H1 (cell line): ENCODE measurements at regions not wholly inside any gene's neighbourhood (a gene's known extent, or its start where the extent isn't known, plus 50 kb on each side); places are given as distances from the start of the nearest gene placed in this dataset.
"Not testable (repeated sequence)": the region's sequence is repeated elsewhere in the genome, so short reads cannot be mapped to it uniquely, and the experiment has no call there.

ENCODE experiments used
- CTCF ChIA-PET: fragments of 300-600 bp; sonication (Branson Sonifier 250); formaldehyde crosslinking; loops from one replicate; lab custom pipeline; 2021; ENCODE audit not compliant: partially characterized antibody; lab: Charles Lee
- POLR2A ChIA-PET: fragments of 300-600 bp; sonication (Branson Sonifier 250); formaldehyde crosslinking; loops from one replicate; lab custom pipeline; 2021; ENCODE audit warnings: inconsistent platforms; ENCODE audit not compliant: partially characterized antibody; lab: Charles Lee
- DNase-seq, 2 experiments: peaks; one replicate each; pipeline versions ENCODE4 v3.0.0 to v3.0.0-alpha.2; 2010 to 2022; ENCODE audit warnings: low spot score in 2 of 2, low read depth in 1 of 2, mixed read lengths in 1 of 2
- FAIRE-seq: peaks from 2 replicates; lab custom pipeline; 2011; peaks lifted over from hg19 to GRCh38; lab: Jason Lieb, UNC
- H2AFZ ChIP-seq: 2 replicates; pipeline ENCODE4 v1.8.1; 2012; ENCODE audit warnings: low read length, inconsistent platforms
- H2AK5ac ChIP-seq: 2 replicates; pipeline ENCODE4 v1.6.1; 2013; ENCODE audit warnings: low read depth, low read length
- H2BK120ac ChIP-seq: replicated peaks from 2 replicates; pipeline ENCODE3; 2013; ENCODE audit warnings: low read depth, low read length, inconsistent platforms
- H2BK12ac ChIP-seq: 2 replicates; pipeline ENCODE4 v1.6.1; 2013; ENCODE audit warnings: low read depth, low read length
- H2BK15ac ChIP-seq: 2 replicates; pipeline ENCODE4 v1.6.1; 2013; ENCODE audit warnings: low read length
- H2BK20ac ChIP-seq: 2 replicates; pipeline ENCODE4 v1.6.1; 2013; ENCODE audit warnings: low read length
- H2BK5ac ChIP-seq: 2 replicates; pipeline ENCODE4 v1.6.1; 2013; ENCODE audit warnings: low read depth, low read length
- H3K14ac ChIP-seq: 2 replicates; pipeline ENCODE4 v1.6.1; 2013; ENCODE audit warnings: inconsistent platforms; ENCODE audit not compliant: insufficient read length
- H3K18ac ChIP-seq: 2 replicates; pipeline ENCODE4 v1.6.1; 2013; ENCODE audit warnings: low read length; ENCODE audit errors: extremely low read depth
- H3K23ac ChIP-seq: 2 replicates; pipeline ENCODE4 v1.6.1; 2013; ENCODE audit warnings: inconsistent platforms; ENCODE audit not compliant: insufficient read length
- H3K23me2 ChIP-seq: 2 replicates; pipeline ENCODE4 v1.6.1; 2013; ENCODE audit warnings: low read depth, low read length
- H3K27ac ChIP-seq: 2 replicates; pipeline ENCODE4 v1.6.1; 2011; ENCODE audit warnings: low read depth, low read length, inconsistent platforms
- H3K27me3 ChIP-seq, 4 experiments: replicated peaks in 1 of 4; 1 replicate in 1 of 4; 2 replicates in 3 of 4; pipeline versions ENCODE4 v1.6.1 to v1.8.1; 2011 to 2013; ENCODE audit warnings: low read length in 3 of 4, mild to moderate bottlenecking in 3 of 4, inconsistent platforms in 2 of 4, mixed read lengths in 2 of 4, moderate library complexity in 1 of 4; ENCODE audit not compliant: control insufficient read depth in 3 of 4, insufficient read depth in 3 of 4; ENCODE audit errors: extremely low read depth in 1 of 4
- H3K36me3 ChIP-seq, 4 experiments: 2 replicates each; pipeline versions ENCODE4 v1.6.1 to v1.8.1; 2011 to 2013; ENCODE audit warnings: mild to moderate bottlenecking in 4 of 4, low read length in 3 of 4, moderate library complexity in 2 of 4, control low read depth in 1 of 4, inconsistent platforms in 1 of 4; ENCODE audit not compliant: insufficient read depth in 4 of 4, control insufficient read depth in 2 of 4
- H3K4ac ChIP-seq: replicated peaks from 2 replicates; pipeline ENCODE3; 2013; ENCODE audit warnings: low read length, low read depth, mixed read lengths, inconsistent platforms; ENCODE audit not compliant: insufficient read length
- H3K4me1 ChIP-seq, 4 experiments: replicated peaks in 1 of 4; 1 replicate in 1 of 4; 2 replicates in 3 of 4; pipeline versions ENCODE4 v1.6.1 to v1.8.1; 2011 to 2013; ENCODE audit warnings: low read length in 3 of 4, inconsistent platforms in 2 of 4, mixed read lengths in 1 of 4; ENCODE audit not compliant: insufficient read depth in 4 of 4, control insufficient read depth in 3 of 4
- H3K4me2 ChIP-seq, 2 experiments: 2 replicates each; pipeline versions ENCODE4 v1.6.1 to v1.8.1; 2011 to 2013; ENCODE audit warnings: low read depth in 2 of 2, low read length in 2 of 2, control low read depth in 1 of 2, inconsistent platforms in 1 of 2, mild to moderate bottlenecking in 1 of 2; ENCODE audit not compliant: insufficient read depth in 1 of 2
- H3K4me3 ChIP-seq, 4 experiments: fragments of 200-600, 300-600 bp in 1 of 4; sonication (generic), shearing (Covaris generic), sonication (Bioruptor Twin) in 1 of 4; 2 replicates each; pipeline versions ENCODE4 v1.5.1 to v1.8.1; 2011 to 2016; ENCODE audit warnings: low read length in 4 of 4, low read depth in 3 of 4, control low read depth in 2 of 4, inconsistent platforms in 2 of 4, mild to moderate bottlenecking in 2 of 4, mixed read lengths in 1 of 4, moderate library complexity in 1 of 4; ENCODE audit not compliant: insufficient read depth in 2 of 4; ENCODE audit errors: extremely low read depth in 1 of 4
- H3K56ac ChIP-seq: replicated peaks from 2 replicates; pipeline ENCODE3; 2013; ENCODE audit warnings: low read depth, mild to moderate bottlenecking, mixed read lengths, low read length, inconsistent platforms; ENCODE audit not compliant: insufficient read length
- H3K79me1 ChIP-seq: 2 replicates; pipeline ENCODE4 v1.6.1; 2013; ENCODE audit warnings: low read depth, low read length, control low read depth
- H3K79me2 ChIP-seq, 2 experiments: 2 replicates each; pipeline versions ENCODE4 v1.6.1 to v1.8.1; 2012 to 2013; ENCODE audit warnings: low read length in 2 of 2, mild to moderate bottlenecking in 2 of 2, inconsistent platforms in 1 of 2; ENCODE audit not compliant: insufficient read depth in 2 of 2, control insufficient read depth in 1 of 2
- H3K9ac ChIP-seq, 4 experiments: replicated peaks in 1 of 4; 1 replicate in 1 of 4; 2 replicates in 3 of 4; pipeline versions ENCODE4 v1.6.1 to v1.8.1; 2011 to 2013; ENCODE audit warnings: low read depth in 3 of 4, low read length in 3 of 4, control low read depth in 2 of 4, mild to moderate bottlenecking in 2 of 4, moderate library complexity in 2 of 4, inconsistent platforms in 1 of 4; ENCODE audit errors: extremely low read depth in 1 of 4
- H3K9me3 ChIP-seq, 2 experiments: 2 replicates each; pipeline versions ENCODE4 v1.6.1 to v1.8.1; 2012 to 2013; ENCODE audit warnings: mild to moderate bottlenecking in 2 of 2, moderate library complexity in 2 of 2, control low read depth in 1 of 2, inconsistent platforms in 1 of 2, low read depth in 1 of 2, low read length in 1 of 2, mixed read lengths in 1 of 2; ENCODE audit not compliant: insufficient read depth in 2 of 2
- H4K20me1 ChIP-seq, 2 experiments: replicated peaks in 1 of 2; 2 replicates each; pipeline versions ENCODE3 to v1.8.1; 2011 to 2013; ENCODE audit warnings: inconsistent platforms in 2 of 2, low read length in 2 of 2, mild to moderate bottlenecking in 1 of 2; ENCODE audit not compliant: insufficient read depth in 2 of 2, control insufficient read depth in 1 of 2
- H4K5ac ChIP-seq: 2 replicates; pipeline ENCODE4 v1.6.1; 2013; ENCODE audit warnings: low read length, low read depth, mixed read lengths, inconsistent platforms; ENCODE audit not compliant: insufficient read length
- H4K8ac ChIP-seq: 2 replicates; pipeline ENCODE4 v1.8.0; 2013; ENCODE audit warnings: mild to moderate bottlenecking, moderate library complexity, low read length, inconsistent platforms; ENCODE audit not compliant: insufficient read depth; ENCODE audit errors: extremely low read depth
- H4K91ac ChIP-seq: replicated peaks from 2 replicates; pipeline ENCODE3; 2013; ENCODE audit warnings: low read length, mixed read lengths, inconsistent platforms; ENCODE audit not compliant: insufficient read length
- CEBPB ChIP-seq: IDR thresholded peaks from 2 replicates; pipeline ENCODE4 v1.6.1; 2012; ENCODE audit warnings: low read depth, low read length
- YY1 ChIP-seq: IDR thresholded peaks from 2 replicates; pipeline ENCODE4 v1.6.1; 2011; ENCODE audit warnings: low read depth, mild to moderate bottlenecking, low read length
- WGBS, 2 experiments: shearing (Covaris generic) in 1 of 2; methylation state at CpG; one replicate each; pipeline versions ENCODE4 v1.1.6 to v1.1.7; 2013 to 2015; ENCODE audit warnings: low lambda C conversion rate in 2 of 2, mixed read lengths in 2 of 2, inconsistent platforms in 1 of 2, low coverage in 1 of 2, missing lambda C conversion rate in 1 of 2; ENCODE audit not compliant: insufficient replicate concordance in 2 of 2, insufficient coverage in 1 of 2, insufficient read length in 1 of 2; ENCODE audit errors: extremely low coverage in 1 of 2, missing lambda C conversion rate in 1 of 2; 5-methylcytosine and 5-hydroxymethylcytosine counted together

DNA sequence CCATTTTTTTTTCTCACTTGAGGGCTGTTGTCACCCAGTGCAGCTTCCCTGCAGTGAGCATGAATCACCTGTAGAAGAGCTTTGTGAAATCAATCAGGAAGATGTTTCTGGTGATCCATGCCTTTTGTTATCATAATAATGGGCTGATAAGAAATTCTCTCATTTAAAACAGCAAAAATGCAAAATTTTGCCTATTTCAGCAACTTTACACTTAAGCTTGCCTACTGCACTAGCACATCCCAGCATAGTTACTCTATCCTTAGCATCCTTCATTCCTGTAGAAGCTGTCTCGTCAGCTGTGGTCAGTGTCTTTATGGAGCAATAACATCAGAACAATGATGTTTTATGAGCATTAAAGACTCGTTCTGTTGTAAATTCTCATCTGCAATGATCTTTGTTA is 178.6 kb upstream of the ZNF804A start:
- no peaks in the 10 kb centered on the region for H3K23me2 ChIP-seq
- no peak overlapping the region for H3K56ac ChIP-seq
- H4K8ac ChIP-seq, result no peak overlapping the region
- H3K14ac ChIP-seq, result no peak overlapping the region
- peaks cover 0 to 7% (median 0%) of the 10 kb centered on the region in 4 experiments; a peak in 2 of 7 replicates for H3K4me1 ChIP-seq
- no peaks in the 10 kb centered on the region for H3K79me2 ChIP-seq
- no peak overlapping the region for H3K4me2 ChIP-seq
- H3K27ac ChIP-seq, result no peak overlapping the region
- H3K23ac ChIP-seq, result no peak overlapping the region
- H2BK20ac ChIP-seq, result no peak overlapping the region
- no peaks in the 10 kb centered on the region for H4K20me1 ChIP-seq
- H3K4ac ChIP-seq, result no peak overlapping the region
- peak overlapping the region; percentile 54 for H2BK120ac ChIP-seq
- H3K9me3 ChIP-seq, result no peaks in the 10 kb centered on the region
- no peak overlapping the region for H2BK12ac ChIP-seq
- H3K36me3 ChIP-seq, result no peaks in the 10 kb centered on the region
- TF ChIP-seq CEBPB (no peak), YY1 (0 out of 2 replicates have a peak, but pooled peaks have one; percentile 60)
- no peak overlapping the region for H2BK15ac ChIP-seq
- no peak overlapping the region for H3K4me3 ChIP-seq
- H4K5ac ChIP-seq, result no peak overlapping the region
- CTCF ChIA-PET, result interaction anchor here (0.6 kb wide), 2 partner anchors 158 to 1178 kb away, joined by 3 read pairs; no protein-coding TSS in a partner anchor
- POLR2A ChIA-PET, result no interaction called here
- H3K27me3 ChIP-seq, result no peaks in the 10 kb centered on the region
- peak overlapping the region; percentile 54 for H4K91ac ChIP-seq
- no peak overlapping the region for H2AK5ac ChIP-seq
- FAIRE-seq (no peak), DNase-seq (no peak)
- H3K9ac ChIP-seq, result no peak overlapping the region
- H3K18ac ChIP-seq, result no peak overlapping the region
- WGBS, 2 experiments, result 88% methylated on average over 2 of the region's 2 CpGs; no CpG with 5 or more reads in 1 of the 2 experiments
- H3K79me1 ChIP-seq, result no peaks in the 10 kb centered on the region
- H2AFZ ChIP-seq, result no peak overlapping the region
- no peak overlapping the region for H2BK5ac ChIP-seq

DNA sequence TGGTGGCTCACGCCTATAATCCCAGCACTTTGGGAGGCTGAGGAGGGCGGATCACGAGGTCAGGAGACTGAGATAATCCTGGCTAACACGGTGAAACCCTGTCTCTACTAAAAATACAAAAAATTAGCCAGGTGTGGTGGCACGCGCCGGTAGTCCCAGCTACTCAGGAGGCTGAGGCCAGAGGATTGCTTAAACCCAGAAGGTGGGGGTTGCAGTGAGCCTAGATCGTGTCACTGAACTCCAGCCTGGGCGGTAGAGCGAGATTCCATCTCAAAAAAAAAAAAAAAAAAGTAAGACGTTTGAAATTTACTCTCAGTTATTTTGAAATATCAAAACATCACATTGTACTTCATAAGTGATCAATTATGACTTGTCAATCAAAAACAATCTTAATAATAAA is 176.9 kb upstream of the ZNF804A start:
- H2BK120ac ChIP-seq, H3K18ac ChIP-seq, H3K4me2 ChIP-seq, H2BK12ac ChIP-seq, H3K23ac ChIP-seq, H3K27me3 ChIP-seq, H2BK20ac ChIP-seq, DNase-seq, H4K8ac ChIP-seq, H2AFZ ChIP-seq, H3K79me2 ChIP-seq, H4K20me1 ChIP-seq, H3K56ac ChIP-seq, H2AK5ac ChIP-seq, H3K4ac ChIP-seq, H2BK15ac ChIP-seq, H3K36me3 ChIP-seq, H3K79me1 ChIP-seq, POLR2A ChIA-PET, H3K27ac ChIP-seq, H3K23me2 ChIP-seq, H4K91ac ChIP-seq, H3K9ac ChIP-seq, FAIRE-seq, H2BK5ac ChIP-seq, CTCF ChIA-PET, H3K4me1 ChIP-seq, H3K4me3 ChIP-seq, H3K14ac ChIP-seq, H4K5ac ChIP-seq, H3K9me3 ChIP-seq: not testable (repeated sequence)
- WGBS, 2 experiments, result 91% methylated on average over 11 of the region's 11 CpGs; no CpG with 5 or more reads in 1 of the 2 experiments
